ENCODE measurements at regions not wholly inside any gene's neighbourhood (a gene's known extent, or its start where the extent isn't known, plus 50 kb on each side); places are given as distances from the start of the nearest gene placed in this dataset.
"Not testable (repeated sequence)": the region's sequence is repeated elsewhere in the genome, so short reads cannot be mapped to it uniquely, and the experiment has no call there.

- intact Hi-C loops (cut with micrococcal nuclease), result no loop called here
Observed at GRCh38 chrX:55813150-55813549, 95.6 kb downstream of the RRAGB start.

DNA sequence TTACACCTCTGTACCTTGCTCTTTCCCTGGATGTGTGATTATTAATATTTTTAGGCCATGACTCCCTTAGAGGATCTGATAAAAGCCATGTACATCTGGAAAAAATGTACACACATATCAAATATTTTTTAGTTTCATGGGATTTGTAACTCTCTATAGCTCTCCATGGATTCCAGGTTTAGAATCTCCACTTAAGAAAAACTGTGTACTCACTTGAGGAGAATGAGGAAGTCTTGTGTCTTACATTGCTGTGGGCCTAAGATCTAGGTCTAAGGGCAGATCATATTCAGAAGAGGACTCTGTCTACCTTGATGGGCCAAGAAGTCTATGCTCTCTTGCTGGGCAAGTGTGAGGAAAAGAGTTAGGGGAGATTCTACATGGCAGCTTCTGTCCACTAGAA, 98.0 kb downstream of the RRAGB start:
- intact Hi-C loops (cut with micrococcal nuclease), result no loop called here

- intact Hi-C loops (cut with micrococcal nuclease), result no loop called here
Observed at GRCh38 chrX:55816023-55816422, 98.5 kb downstream of the RRAGB start.

- intact Hi-C loops (cut with micrococcal nuclease), result no loop called here
Observed at GRCh38 chrX:55818673-55819375, 101.3 kb downstream of the RRAGB start.

DNA sequence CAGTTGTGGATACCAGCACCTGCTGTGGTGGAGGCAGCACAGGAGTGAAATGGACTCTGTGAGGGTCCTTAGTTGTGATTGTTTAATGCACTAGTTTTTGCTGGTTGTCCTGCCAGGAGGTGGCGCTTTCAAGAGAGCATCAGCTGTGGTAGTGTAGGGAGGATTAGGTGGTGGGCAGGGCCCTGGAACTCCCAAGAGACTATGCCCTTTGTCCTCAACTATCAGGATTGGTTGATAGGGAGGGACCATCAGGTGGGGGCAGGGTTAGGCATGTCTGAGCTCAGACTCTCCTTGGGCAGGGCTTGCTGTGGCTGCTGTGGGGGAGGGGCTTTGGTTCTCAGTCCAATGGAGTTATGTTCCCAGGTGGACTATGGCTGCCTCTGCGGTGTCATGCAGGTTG, 121.9 kb downstream of the RRAGB start:
- intact Hi-C loops (cut with micrococcal nuclease), result no loop called here

- intact Hi-C loops (cut with micrococcal nuclease), result no loop called here
Observed at GRCh38 chrX:55841962-55842752, 124.6 kb downstream of the RRAGB start.

DNA sequence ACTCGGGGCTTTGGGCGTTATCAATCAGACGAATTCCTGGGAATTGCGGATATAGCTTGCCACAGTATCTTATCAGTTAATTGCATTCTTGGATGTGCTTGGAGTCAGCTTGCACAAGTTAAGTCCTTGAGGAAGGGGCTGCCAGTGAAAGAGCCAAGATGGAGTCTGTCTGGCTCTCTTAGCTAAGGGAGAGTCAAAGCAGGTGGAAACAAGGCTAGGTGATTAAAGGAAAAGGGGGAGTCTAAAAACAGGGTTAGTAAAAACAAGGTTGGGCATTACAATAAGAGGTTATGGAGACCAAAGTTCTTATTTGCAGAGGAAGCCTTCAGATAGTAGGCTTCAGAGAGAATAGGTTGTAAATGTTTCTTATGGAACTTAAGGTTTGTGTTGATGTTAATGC, 149.2 kb downstream of the RRAGB start:
- intact Hi-C loops (cut with micrococcal nuclease), result not testable (repeated sequence)

- intact Hi-C loops (cut with micrococcal nuclease), result no loop called here
Observed at GRCh38 chrX:55867181-55867651, 149.7 kb downstream of the RRAGB start.

DNA sequence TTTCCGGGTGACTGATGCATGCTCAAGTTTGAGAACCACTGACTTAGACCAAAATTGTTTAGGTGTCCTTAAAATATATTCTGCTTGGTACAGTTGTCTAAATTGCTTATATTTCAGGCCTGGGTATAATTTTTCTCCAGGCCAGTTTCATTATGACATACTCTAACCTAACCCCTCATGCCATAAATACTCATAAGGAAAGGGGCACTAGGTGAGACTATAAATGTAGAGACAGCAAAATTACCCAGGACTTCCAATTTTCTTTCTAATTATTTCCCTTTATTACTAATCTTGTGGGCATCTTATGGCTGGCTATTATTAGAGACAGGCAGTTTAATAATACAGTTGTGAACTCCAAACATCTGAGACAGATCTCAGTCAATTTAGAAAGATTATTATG, 150.2 kb downstream of the RRAGB start:
- intact Hi-C loops (cut with micrococcal nuclease), result no loop called here

GRCh38 chrX:55874807-55875206, 157.3 kb downstream of the RRAGB start:
- intact Hi-C loops (cut with micrococcal nuclease), result no loop called here

DNA sequence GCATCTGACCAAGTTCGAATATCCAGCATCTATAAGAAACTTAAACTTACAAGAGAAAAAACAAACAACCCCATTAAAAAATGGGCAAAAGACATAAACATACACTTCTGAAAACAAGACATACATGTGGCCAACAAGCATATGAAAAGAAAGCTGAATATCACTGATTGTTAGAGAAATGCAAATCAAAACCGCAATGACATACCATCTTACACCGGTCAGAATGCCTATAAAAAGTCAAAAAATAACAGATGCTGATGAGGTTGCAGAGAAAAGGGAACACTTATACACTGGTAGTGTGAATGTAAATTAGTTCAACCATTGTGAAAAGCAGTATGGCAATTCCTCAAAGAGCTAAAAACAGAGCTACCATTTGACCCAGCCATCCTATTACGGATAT, 166.0 kb downstream of the RRAGB start:
- intact Hi-C loops (cut with micrococcal nuclease), result not testable (repeated sequence)

DNA sequence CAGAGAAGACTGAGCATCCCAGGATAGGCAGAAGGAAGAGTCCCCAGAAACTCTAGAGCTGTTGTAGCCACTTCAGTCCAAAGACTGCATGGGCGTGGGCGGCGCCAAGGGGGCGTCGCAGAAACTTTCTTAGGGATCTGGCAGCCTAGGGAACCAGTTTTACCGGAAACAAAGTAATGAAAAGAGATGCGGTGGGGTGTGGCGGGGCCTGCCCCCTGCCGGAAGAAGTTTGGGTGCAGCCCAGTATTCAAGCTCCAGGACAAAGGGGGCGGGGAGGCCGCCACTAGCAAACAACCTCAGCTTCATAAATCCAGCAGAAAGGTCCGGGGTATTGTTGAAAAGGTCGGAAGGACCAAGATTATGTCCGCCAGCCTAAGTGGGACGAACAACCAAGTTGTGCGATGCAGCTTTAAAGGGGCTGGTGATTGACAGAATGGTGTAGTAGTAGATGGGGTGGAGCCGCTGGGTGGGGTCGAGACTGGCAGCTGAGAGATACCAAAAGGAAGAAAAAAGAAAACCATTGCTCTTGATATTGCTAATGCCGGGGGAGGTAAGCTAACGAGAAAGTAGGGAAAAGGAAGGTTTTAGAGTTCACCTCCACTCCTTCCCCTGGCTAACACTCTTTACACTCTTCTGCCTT, 190.5 kb downstream of the RRAGB start:
- intact Hi-C loops (cut with micrococcal nuclease), result loop anchor here (1.0 to 5.0 kb wide), 4 partner anchors 191 to 1271 kb away; partner anchors contain the start of genes KLF8 and RRAGB

GRCh38 chrX:55908661-55909212, 191.2 kb downstream of the RRAGB start:
- intact Hi-C loops (cut with micrococcal nuclease), result loop anchor here (1.0 to 5.0 kb wide), 4 partner anchors 191 to 1271 kb away; partner anchors contain the start of genes KLF8 and RRAGB

GRCh38 chrX:55919367-55920221, 202.0 kb downstream of the RRAGB start:
- intact Hi-C loops (cut with micrococcal nuclease), result no loop called here

DNA sequence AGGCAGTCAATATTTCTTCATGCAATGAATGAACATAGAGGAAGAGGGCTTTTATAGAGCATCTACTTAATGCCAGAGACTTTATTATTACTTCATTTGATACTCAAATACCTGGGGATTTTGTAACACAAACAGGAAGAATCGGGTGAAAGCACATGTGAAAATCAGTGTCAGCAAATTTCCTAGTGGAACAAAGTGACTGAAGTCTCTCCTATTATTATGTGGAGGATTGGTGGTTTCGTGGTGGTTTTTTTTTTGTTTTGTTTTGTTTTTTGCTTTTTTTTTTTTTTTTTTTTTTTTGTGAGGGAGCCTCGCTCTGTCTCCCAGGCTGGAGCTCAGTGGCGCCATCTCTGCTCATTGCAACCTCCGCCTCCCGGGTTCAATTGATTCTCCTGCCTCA, 207.0 kb downstream of the RRAGB start:
- intact Hi-C loops (cut with micrococcal nuclease), result no loop called here

GRCh38 chrX:55928529-55928928, 211.0 kb downstream of the RRAGB start:
- intact Hi-C loops (cut with micrococcal nuclease), result not testable (repeated sequence)

All from T-helper 2 cell treated with Interferon-gamma antibody and Interleukin-4, amounts not matched to agents 100 ng/mL and 5 ng/mL, for 36 hours (primary cell).